HG02678 (cell line): ENCODE measurements at regions not wholly inside any gene's neighbourhood (a gene's known extent, or its start where the extent isn't known, plus 50 kb on each side); places are given as distances from the start of the nearest gene placed in this dataset.

Source experiments
- ATAC-seq: cut with Tn5 transposase; IDR thresholded peaks from one replicate; pipeline ENCODE4 v1.9.1; 2021; ENCODE audit warnings: mild to moderate bottlenecking, moderate library complexity; ENCODE audit not compliant: unreplicated experiment

DNA sequence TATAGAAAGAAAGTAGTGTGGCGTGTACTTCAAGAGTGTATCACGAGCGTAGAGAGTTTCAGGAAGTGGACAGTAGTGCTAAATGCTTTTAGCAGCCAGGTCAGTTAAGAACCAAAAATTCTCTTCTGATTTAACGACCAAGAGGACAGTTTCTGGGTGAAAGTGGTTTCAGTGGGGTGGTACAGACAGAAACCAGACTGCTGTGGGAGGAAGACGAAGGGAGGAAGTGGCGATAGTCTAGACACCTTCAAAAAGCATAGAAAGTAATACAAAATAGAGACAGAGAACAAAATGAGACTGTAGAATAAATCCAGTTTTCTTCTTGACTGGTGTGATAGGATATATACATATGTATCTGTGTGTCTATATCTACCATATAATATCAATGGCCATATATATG, 93.5 kb downstream of the MBL2 start:
- ATAC-seq, result no peak

- ATAC-seq, result no peak
Measured at GRCh38 chr10:52682766-52683165, 89.8 kb downstream of the MBL2 start.

GRCh38 chr10:52683776-52684175, 88.8 kb downstream of the MBL2 start:
- ATAC-seq, result no peak

- ATAC-seq, result no peak
Measured at GRCh38 chr10:52688899-52689298, 83.7 kb downstream of the MBL2 start.

- no peak for ATAC-seq
Measured at GRCh38 chr10:52696232-52696631, 76.4 kb downstream of the MBL2 start.

DNA sequence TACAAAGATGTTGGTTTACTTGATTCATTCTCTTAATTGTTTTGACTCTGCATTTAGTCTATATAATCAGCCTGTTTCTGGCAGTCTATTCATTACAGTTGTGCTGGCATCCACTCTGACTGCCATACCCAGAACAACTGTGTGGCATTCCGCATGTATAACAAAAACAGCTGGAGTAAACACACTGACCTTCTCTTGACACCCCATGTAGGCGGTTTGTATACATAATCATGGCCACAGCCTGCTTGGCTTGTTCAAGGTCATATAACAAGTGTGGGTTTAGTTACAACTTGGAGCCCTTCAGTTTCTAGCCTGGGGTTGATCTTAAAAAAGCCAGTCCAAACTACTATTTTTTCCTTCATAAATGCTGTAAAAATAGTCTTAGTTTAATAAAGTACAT, 70.9 kb downstream of the MBL2 start:
- ATAC-seq, result no peak

- no peak for ATAC-seq
Measured at GRCh38 chr10:52703451-52703850, 69.1 kb downstream of the MBL2 start.

DNA sequence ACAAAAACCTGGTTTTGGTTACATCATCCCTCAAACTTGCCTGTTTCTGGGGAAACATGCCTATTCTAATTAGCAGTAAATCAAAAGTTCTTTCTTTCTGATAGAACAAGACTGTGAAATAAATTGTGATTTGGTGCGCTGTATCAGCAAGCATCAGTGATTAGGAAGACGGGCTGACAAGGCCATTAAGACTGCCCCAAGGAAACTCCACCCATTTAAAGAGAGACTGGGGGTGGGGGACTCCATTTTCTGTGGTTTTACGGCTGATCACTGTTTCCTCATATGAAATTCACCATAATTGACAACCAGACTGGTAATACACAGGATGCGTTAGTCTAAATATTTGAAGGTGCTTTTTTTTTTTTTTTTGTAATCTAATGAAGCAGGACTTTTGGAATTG, 68.7 kb downstream of the MBL2 start:
- ATAC-seq, result no peak

- ATAC-seq, result no peak
Measured at GRCh38 chr10:52706332-52707070, 66.1 kb downstream of the MBL2 start.
